ENCODE measurements at regions not wholly inside any gene's neighbourhood (a gene's known extent, or its start where the extent isn't known, plus 50 kb on each side); places are given as distances from the start of the nearest gene placed in this dataset.

- TF ChIP-seq TAF1 (IDR thresholded peaks at IDR 0.05; ENCODE audit: control insufficient read depth, extremely low read depth, insufficient read depth, low read length, severe bottlenecking): no peak
- TF ChIP-seq SMARCA4 (IDR thresholded peaks at IDR 0.05): no peak
- no peak for TF ChIP-seq FOXJ3 (CRISPR knock-in tag; IDR thresholded peaks at IDR 0.05)
- no peak for TF ChIP-seq TCF7L2 (IDR thresholded peaks at IDR 0.05; ENCODE audit: low read depth, low read length)
- TF ChIP-seq EZH2 (IDR thresholded peaks at IDR 0.05; ENCODE audit: borderline replicate concordance, low read depth, low read length): no peak
- no peak for TF ChIP-seq FOXP1 (CRISPR knock-in tag; IDR thresholded peaks at IDR 0.05)
- TF ChIP-seq MAX (CRISPR knock-in tag; IDR thresholded peaks at IDR 0.05): no peak
- no peak for TF ChIP-seq MCM3 (IDR thresholded peaks at IDR 0.05)
Observed at GRCh38 chr11:19595499-19595839, 117.2 kb upstream of the NAV2 start.
